H1 (cell line): ENCODE measurements at regions not wholly inside any gene's neighbourhood (a gene's known extent, or its start where the extent isn't known, plus 50 kb on each side); places are given as distances from the start of the nearest gene placed in this dataset.
"Not testable (repeated sequence)": the region's sequence is repeated elsewhere in the genome, so short reads cannot be mapped to it uniquely, and the experiment has no call there.

Source experiments
- CTCF ChIA-PET: fragments of 300-600 bp; sonication (Branson Sonifier 250); formaldehyde crosslinking; loops from one replicate; lab custom pipeline; 2021; ENCODE audit not compliant: partially characterized antibody; lab: Charles Lee
- POLR2A ChIA-PET: fragments of 300-600 bp; sonication (Branson Sonifier 250); formaldehyde crosslinking; loops from one replicate; lab custom pipeline; 2021; ENCODE audit warnings: inconsistent platforms; ENCODE audit not compliant: partially characterized antibody; lab: Charles Lee
- DNase-seq, 2 experiments: peaks; one replicate each; pipeline versions ENCODE4 v3.0.0 to v3.0.0-alpha.2; 2010 to 2022; ENCODE audit warnings: low spot score in 2 of 2, low read depth in 1 of 2, mixed read lengths in 1 of 2
- FAIRE-seq: peaks from 2 replicates; lab custom pipeline; 2011; peaks lifted over from hg19 to GRCh38; lab: Jason Lieb, UNC
- H2AFZ ChIP-seq: 2 replicates; pipeline ENCODE4 v1.8.1; 2012; ENCODE audit warnings: low read length, inconsistent platforms
- H2AK5ac ChIP-seq: 2 replicates; pipeline ENCODE4 v1.6.1; 2013; ENCODE audit warnings: low read depth, low read length
- H2BK120ac ChIP-seq: replicated peaks from 2 replicates; pipeline ENCODE3; 2013; ENCODE audit warnings: low read depth, low read length, inconsistent platforms
- H2BK12ac ChIP-seq: 2 replicates; pipeline ENCODE4 v1.6.1; 2013; ENCODE audit warnings: low read depth, low read length
- H2BK15ac ChIP-seq: 2 replicates; pipeline ENCODE4 v1.6.1; 2013; ENCODE audit warnings: low read length
- H2BK20ac ChIP-seq: 2 replicates; pipeline ENCODE4 v1.6.1; 2013; ENCODE audit warnings: low read length
- H2BK5ac ChIP-seq: 2 replicates; pipeline ENCODE4 v1.6.1; 2013; ENCODE audit warnings: low read depth, low read length
- H3K14ac ChIP-seq: 2 replicates; pipeline ENCODE4 v1.6.1; 2013; ENCODE audit warnings: inconsistent platforms; ENCODE audit not compliant: insufficient read length
- H3K18ac ChIP-seq: 2 replicates; pipeline ENCODE4 v1.6.1; 2013; ENCODE audit warnings: low read length; ENCODE audit errors: extremely low read depth
- H3K23ac ChIP-seq: 2 replicates; pipeline ENCODE4 v1.6.1; 2013; ENCODE audit warnings: inconsistent platforms; ENCODE audit not compliant: insufficient read length
- H3K23me2 ChIP-seq: 2 replicates; pipeline ENCODE4 v1.6.1; 2013; ENCODE audit warnings: low read depth, low read length
- H3K27ac ChIP-seq: 2 replicates; pipeline ENCODE4 v1.6.1; 2011; ENCODE audit warnings: low read depth, low read length, inconsistent platforms
- H3K27me3 ChIP-seq, 4 experiments: replicated peaks in 1 of 4; 1 replicate in 1 of 4; 2 replicates in 3 of 4; pipeline versions ENCODE4 v1.6.1 to v1.8.1; 2011 to 2013; ENCODE audit warnings: low read length in 3 of 4, mild to moderate bottlenecking in 3 of 4, inconsistent platforms in 2 of 4, mixed read lengths in 2 of 4, moderate library complexity in 1 of 4; ENCODE audit not compliant: control insufficient read depth in 3 of 4, insufficient read depth in 3 of 4; ENCODE audit errors: extremely low read depth in 1 of 4
- H3K36me3 ChIP-seq, 4 experiments: 2 replicates each; pipeline versions ENCODE4 v1.6.1 to v1.8.1; 2011 to 2013; ENCODE audit warnings: mild to moderate bottlenecking in 4 of 4, low read length in 3 of 4, moderate library complexity in 2 of 4, control low read depth in 1 of 4, inconsistent platforms in 1 of 4; ENCODE audit not compliant: insufficient read depth in 4 of 4, control insufficient read depth in 2 of 4
- H3K4ac ChIP-seq: replicated peaks from 2 replicates; pipeline ENCODE3; 2013; ENCODE audit warnings: low read length, low read depth, mixed read lengths, inconsistent platforms; ENCODE audit not compliant: insufficient read length
- H3K4me1 ChIP-seq, 4 experiments: replicated peaks in 1 of 4; 1 replicate in 1 of 4; 2 replicates in 3 of 4; pipeline versions ENCODE4 v1.6.1 to v1.8.1; 2011 to 2013; ENCODE audit warnings: low read length in 3 of 4, inconsistent platforms in 2 of 4, mixed read lengths in 1 of 4; ENCODE audit not compliant: insufficient read depth in 4 of 4, control insufficient read depth in 3 of 4
- H3K4me2 ChIP-seq, 2 experiments: 2 replicates each; pipeline versions ENCODE4 v1.6.1 to v1.8.1; 2011 to 2013; ENCODE audit warnings: low read depth in 2 of 2, low read length in 2 of 2, control low read depth in 1 of 2, inconsistent platforms in 1 of 2, mild to moderate bottlenecking in 1 of 2; ENCODE audit not compliant: insufficient read depth in 1 of 2
- H3K4me3 ChIP-seq, 4 experiments: fragments of 200-600, 300-600 bp in 1 of 4; sonication (generic), shearing (Covaris generic), sonication (Bioruptor Twin) in 1 of 4; 2 replicates each; pipeline versions ENCODE4 v1.5.1 to v1.8.1; 2011 to 2016; ENCODE audit warnings: low read length in 4 of 4, low read depth in 3 of 4, control low read depth in 2 of 4, inconsistent platforms in 2 of 4, mild to moderate bottlenecking in 2 of 4, mixed read lengths in 1 of 4, moderate library complexity in 1 of 4; ENCODE audit not compliant: insufficient read depth in 2 of 4; ENCODE audit errors: extremely low read depth in 1 of 4
- H3K56ac ChIP-seq: replicated peaks from 2 replicates; pipeline ENCODE3; 2013; ENCODE audit warnings: low read depth, mild to moderate bottlenecking, mixed read lengths, low read length, inconsistent platforms; ENCODE audit not compliant: insufficient read length
- H3K79me1 ChIP-seq: 2 replicates; pipeline ENCODE4 v1.6.1; 2013; ENCODE audit warnings: low read depth, low read length, control low read depth
- H3K79me2 ChIP-seq, 2 experiments: 2 replicates each; pipeline versions ENCODE4 v1.6.1 to v1.8.1; 2012 to 2013; ENCODE audit warnings: low read length in 2 of 2, mild to moderate bottlenecking in 2 of 2, inconsistent platforms in 1 of 2; ENCODE audit not compliant: insufficient read depth in 2 of 2, control insufficient read depth in 1 of 2
- H3K9ac ChIP-seq, 4 experiments: replicated peaks in 1 of 4; 1 replicate in 1 of 4; 2 replicates in 3 of 4; pipeline versions ENCODE4 v1.6.1 to v1.8.1; 2011 to 2013; ENCODE audit warnings: low read depth in 3 of 4, low read length in 3 of 4, control low read depth in 2 of 4, mild to moderate bottlenecking in 2 of 4, moderate library complexity in 2 of 4, inconsistent platforms in 1 of 4; ENCODE audit errors: extremely low read depth in 1 of 4
- H3K9me3 ChIP-seq, 2 experiments: 2 replicates each; pipeline versions ENCODE4 v1.6.1 to v1.8.1; 2012 to 2013; ENCODE audit warnings: mild to moderate bottlenecking in 2 of 2, moderate library complexity in 2 of 2, control low read depth in 1 of 2, inconsistent platforms in 1 of 2, low read depth in 1 of 2, low read length in 1 of 2, mixed read lengths in 1 of 2; ENCODE audit not compliant: insufficient read depth in 2 of 2
- H4K20me1 ChIP-seq, 2 experiments: replicated peaks in 1 of 2; 2 replicates each; pipeline versions ENCODE3 to v1.8.1; 2011 to 2013; ENCODE audit warnings: inconsistent platforms in 2 of 2, low read length in 2 of 2, mild to moderate bottlenecking in 1 of 2; ENCODE audit not compliant: insufficient read depth in 2 of 2, control insufficient read depth in 1 of 2
- H4K5ac ChIP-seq: 2 replicates; pipeline ENCODE4 v1.6.1; 2013; ENCODE audit warnings: low read length, low read depth, mixed read lengths, inconsistent platforms; ENCODE audit not compliant: insufficient read length
- H4K8ac ChIP-seq: 2 replicates; pipeline ENCODE4 v1.8.0; 2013; ENCODE audit warnings: mild to moderate bottlenecking, moderate library complexity, low read length, inconsistent platforms; ENCODE audit not compliant: insufficient read depth; ENCODE audit errors: extremely low read depth
- H4K91ac ChIP-seq: replicated peaks from 2 replicates; pipeline ENCODE3; 2013; ENCODE audit warnings: low read length, mixed read lengths, inconsistent platforms; ENCODE audit not compliant: insufficient read length
- EP300 ChIP-seq, 2 experiments: IDR thresholded peaks; 1 replicate in 1 of 2; 2 replicates in 1 of 2; pipeline ENCODE4 v1.6.1; 2011 to 2012; ENCODE audit warnings: low read depth in 2 of 2, low read length in 2 of 2, mild to moderate bottlenecking in 2 of 2, borderline replicate concordance in 1 of 2, inconsistent platforms in 1 of 2, moderate library complexity in 1 of 2
- WGBS, 2 experiments: shearing (Covaris generic) in 1 of 2; methylation state at CpG; one replicate each; pipeline versions ENCODE4 v1.1.6 to v1.1.7; 2013 to 2015; ENCODE audit warnings: low lambda C conversion rate in 2 of 2, mixed read lengths in 2 of 2, inconsistent platforms in 1 of 2, low coverage in 1 of 2, missing lambda C conversion rate in 1 of 2; ENCODE audit not compliant: insufficient replicate concordance in 2 of 2, insufficient coverage in 1 of 2, insufficient read length in 1 of 2; ENCODE audit errors: extremely low coverage in 1 of 2, missing lambda C conversion rate in 1 of 2; 5-methylcytosine and 5-hydroxymethylcytosine counted together

DNA sequence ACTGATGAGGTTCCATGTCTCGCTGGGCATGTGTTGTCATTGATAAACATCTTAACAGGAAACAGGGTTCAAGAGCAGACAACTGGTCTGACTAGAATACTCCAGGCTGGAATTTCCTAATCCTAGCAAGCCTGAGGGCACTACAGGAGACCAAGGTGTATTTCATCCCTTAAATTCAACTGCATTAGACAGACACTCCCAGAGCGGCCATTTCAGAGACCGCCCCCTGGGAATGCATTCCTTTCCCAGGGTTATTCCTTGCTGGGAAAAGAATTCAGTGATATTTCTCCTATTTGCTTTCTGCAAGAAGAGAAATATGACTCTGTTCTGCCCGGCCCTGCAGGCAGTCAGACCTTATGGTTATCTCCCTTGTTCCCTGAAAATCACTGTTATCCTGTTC lies 383.1 kb upstream of the MBL2 start:
- H4K91ac ChIP-seq, H3K23me2 ChIP-seq, H3K18ac ChIP-seq, CTCF ChIA-PET, H3K4me3 ChIP-seq, POLR2A ChIA-PET, H2AFZ ChIP-seq, H2BK15ac ChIP-seq, H3K79me1 ChIP-seq, H3K9ac ChIP-seq, H2BK20ac ChIP-seq, H3K14ac ChIP-seq, H3K9me3 ChIP-seq, H2BK12ac ChIP-seq, H3K4me2 ChIP-seq, H4K20me1 ChIP-seq, H2BK120ac ChIP-seq, H3K27ac ChIP-seq, H3K23ac ChIP-seq, H4K5ac ChIP-seq, H2BK5ac ChIP-seq, H3K56ac ChIP-seq, H3K4ac ChIP-seq, H4K8ac ChIP-seq, H3K4me1 ChIP-seq, H3K79me2 ChIP-seq, H2AK5ac ChIP-seq, DNase-seq, H3K36me3 ChIP-seq, FAIRE-seq: not testable (repeated sequence)
- peaks cover 8 to 15% (median 9%) of the 10 kb centered on the region in 4 experiments; a peak in 5 of 7 replicates for H3K27me3 ChIP-seq
- 84% methylated on average over 4 of the region's 4 CpGs; no CpG with 5 or more reads in 1 of the 2 experiments for WGBS, 2 experiments
- TF ChIP-seq EP300 (IDR thresholded peaks at IDR 0.05; ENCODE audit: borderline replicate concordance in 1 of 2, low read depth in 2 of 2, low read length in 2 of 2), result peak in 1 of 2 experiments; percentile 57; a peak in 1 of 3 replicates
